IPS-18c (cell line): ENCODE measurements at regions not wholly inside any gene's neighbourhood (a gene's known extent, or its start where the extent isn't known, plus 50 kb on each side); places are given as distances from the start of the nearest gene placed in this dataset.

Source experiments
- H3K4me3 ChIP-seq: 2 replicates; pipeline ENCODE4 v1.7.0; 2013; ENCODE audit warnings: low read depth, mild to moderate bottlenecking, low read length, moderate library complexity; ENCODE audit not compliant: insufficient read depth
- H3K9me3 ChIP-seq: one replicate; pipeline ENCODE4 v1.6.1; 2013; ENCODE audit warnings: mild to moderate bottlenecking, low read length, moderate library complexity; ENCODE audit not compliant: control insufficient read depth, insufficient read depth

DNA sequence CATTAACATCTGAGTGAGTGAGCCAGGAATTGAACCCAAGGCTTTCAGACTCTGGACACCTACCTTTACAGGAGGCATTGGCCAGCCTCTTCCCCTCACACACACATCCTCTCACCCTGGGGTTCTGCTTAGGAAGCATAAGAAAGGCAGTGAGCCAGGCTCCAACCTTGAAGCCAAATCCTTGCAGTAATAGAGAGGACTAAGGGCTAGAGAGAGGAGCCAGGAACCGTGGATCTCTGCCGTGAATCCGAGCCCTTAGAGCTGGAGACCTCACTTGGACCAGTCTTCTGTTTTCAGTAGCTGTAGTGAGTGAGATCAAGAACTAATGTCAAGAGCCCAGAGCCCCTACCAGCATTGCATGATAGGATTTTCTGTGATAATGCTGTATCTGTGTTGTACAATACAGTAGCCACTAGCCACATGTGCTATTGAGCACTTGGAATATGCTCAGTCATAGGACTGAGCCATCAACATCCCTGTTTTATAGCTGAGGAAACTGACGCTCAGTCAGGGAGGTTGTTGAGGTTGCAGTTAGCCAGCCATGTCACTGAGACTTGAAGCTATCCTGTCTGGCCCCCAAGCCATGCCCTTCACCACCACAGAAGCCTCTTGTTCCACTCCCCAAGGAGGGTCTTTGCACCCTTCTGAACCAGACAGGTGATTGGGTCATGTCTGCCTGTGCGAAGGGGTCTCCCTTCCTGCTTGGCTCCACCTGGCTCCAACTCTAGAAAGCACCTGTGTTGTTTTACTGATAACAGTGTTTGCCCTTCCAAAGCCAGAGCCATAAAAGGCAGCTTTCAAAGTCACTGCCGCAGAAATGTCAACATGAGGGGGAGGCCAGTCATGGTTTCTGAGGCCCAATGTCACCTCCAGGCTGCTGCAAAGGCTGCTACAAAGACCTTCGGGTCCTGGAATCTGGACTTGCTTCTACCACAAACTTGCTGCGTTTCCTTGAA, 101.1 kb upstream of the JUN start:
- H3K9me3 ChIP-seq = no peaks in the 10 kb centered on the region
- H3K4me3 ChIP-seq = no peak overlapping the region

DNA sequence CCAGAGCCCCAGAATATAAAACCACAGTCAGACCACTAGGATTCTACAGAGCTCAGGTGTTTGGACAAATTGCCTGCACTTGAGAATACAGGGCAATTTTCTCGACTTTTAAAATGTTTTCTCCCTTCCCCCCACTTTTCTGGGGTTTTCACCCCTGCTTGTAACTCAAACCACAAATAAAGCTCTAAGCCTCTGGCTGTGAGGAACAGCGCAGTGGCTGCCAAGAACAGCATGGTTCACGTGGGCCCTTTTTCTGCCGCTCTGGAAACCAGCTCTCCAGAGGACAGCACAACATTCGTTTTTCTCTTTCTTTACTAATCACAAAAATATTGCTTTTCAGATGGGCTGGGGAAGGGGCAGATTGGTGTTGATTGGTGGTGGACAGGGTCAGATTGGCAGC, 102.2 kb upstream of the JUN start:
- no peak overlapping the region for H3K4me3 ChIP-seq
- no peaks in the 10 kb centered on the region for H3K9me3 ChIP-seq

DNA sequence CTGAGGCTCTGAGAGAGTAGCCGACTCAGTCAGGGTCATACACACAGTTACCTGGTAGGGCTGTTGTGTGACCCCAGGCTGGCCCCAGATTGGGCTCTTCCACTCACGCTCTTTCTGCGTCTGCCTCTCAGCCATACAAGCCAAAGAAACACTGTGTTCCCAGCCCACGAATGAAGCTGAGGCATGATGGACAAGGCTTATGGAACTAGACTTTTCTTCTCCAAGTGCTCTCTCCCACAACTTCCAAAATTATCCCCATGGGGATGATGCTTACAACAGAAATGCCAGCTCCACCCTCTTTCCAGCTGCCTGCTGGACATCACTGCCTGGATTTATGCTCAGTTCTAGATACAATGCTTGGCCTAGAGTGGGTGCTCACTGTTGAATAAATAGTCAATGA, 102.8 kb upstream of the JUN start:
- H3K4me3 ChIP-seq = no peak overlapping the region
- no peaks in the 10 kb centered on the region for H3K9me3 ChIP-seq

DNA sequence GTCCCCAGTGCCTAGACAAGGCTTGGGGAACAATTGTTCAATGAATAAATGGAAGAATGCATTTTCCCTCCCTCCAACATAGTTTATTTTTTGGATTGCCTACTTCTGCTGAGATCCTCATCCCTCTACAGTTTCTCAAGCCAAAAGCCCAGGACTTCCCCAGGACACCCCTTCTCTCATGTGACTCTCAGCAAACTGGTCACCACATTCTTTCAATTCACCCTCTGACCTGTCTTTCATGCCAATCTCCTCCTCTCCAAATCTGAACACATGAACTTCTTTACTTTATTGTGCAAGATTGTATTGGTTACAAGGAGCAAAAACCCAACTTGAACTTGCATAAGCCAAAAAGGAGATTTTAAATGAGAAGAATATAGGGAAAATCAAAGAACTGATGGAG, 103.2 kb upstream of the JUN start:
- no peaks in the 10 kb centered on the region for H3K9me3 ChIP-seq
- H3K4me3 ChIP-seq = no peak overlapping the region

DNA sequence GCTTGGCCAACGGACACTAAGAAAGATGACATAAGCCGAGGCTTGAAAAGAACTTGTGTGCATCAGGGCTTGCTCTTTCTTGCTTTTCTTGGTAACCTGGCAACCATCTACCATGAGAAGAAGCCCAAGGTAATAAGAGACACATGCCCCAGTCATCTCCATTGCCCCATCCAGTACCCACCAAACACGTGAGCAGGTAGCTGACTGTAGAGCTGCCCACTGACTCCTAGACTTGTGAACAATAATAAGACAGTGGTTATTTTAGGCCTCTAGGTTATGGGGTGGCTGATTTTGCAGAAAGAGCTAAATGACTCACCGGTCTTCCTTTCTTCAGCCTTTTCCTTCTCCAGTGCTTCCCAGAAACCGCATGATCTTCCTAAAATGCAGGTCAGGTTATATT, 105.0 kb upstream of the JUN start:
- Histone ChIP-seq H3K9me3 (no peaks in the 10 kb centered on the region), H3K4me3 (no peak overlapping the region)

DNA sequence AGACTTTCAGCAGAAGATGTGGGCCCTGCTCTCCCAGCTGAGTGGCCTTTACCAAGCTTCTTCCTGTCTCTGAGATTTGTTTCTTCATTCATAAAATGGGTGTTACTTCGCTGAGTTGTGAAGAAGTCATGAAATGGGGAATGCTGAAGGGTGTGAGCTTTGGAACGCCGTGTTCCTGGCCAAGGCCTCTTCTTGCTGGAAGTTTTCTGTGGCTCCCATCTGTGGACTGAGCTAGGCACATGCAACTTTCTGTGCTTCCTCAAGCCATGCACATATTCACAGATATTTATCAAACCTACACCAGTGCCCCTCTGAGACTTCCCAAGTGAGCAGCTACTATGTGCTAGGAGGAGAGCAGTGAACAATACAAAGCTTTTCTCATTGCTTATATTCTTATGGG, 106.3 kb upstream of the JUN start:
- no peaks in the 10 kb centered on the region for H3K9me3 ChIP-seq

DNA sequence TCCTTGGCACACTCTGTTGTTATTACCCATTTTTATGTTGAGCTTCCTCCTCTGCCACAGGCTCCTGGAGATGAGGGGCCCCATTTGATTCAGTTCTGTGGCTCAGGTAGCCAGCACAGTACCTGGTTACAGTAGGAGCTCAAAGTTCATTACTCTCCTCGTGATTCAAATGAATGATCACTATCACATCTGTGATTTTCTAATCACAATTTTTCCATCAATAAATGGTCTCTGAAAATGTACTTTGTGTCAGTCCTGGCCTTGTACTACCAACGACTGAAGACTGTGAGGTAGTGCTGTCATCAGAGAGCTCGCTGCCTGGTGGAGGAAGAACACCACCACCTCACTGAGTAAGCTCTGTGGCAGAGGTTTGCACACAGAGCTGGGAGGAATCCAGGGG, 106.8 kb upstream of the JUN start:
- H3K4me3 ChIP-seq = no peak overlapping the region
- H3K9me3 ChIP-seq = no peaks in the 10 kb centered on the region

More for the DNA sequence above, 106.3 kb upstream of the JUN start:
- H3K4me3 ChIP-seq = no peak overlapping the region

DNA sequence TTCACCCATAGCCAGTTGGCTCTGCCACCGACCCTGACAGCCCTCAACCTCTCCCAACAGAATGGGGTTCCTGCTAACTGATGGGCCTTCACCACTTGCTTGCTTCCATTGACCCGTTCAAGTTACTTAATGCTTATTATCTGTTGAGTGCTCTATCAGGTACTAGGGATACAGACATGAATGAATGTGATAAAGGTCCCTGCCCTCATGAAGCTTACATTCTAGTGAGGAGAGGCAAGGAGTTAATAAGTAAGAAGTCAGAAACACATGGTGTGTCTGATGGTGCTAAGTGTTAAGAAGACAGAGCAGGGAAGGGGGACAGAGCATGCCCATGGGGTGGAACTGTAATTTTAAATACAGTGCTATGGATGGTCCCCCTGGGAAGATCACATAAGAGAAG, 107.5 kb upstream of the JUN start:
- Histone ChIP-seq H3K9me3 (no peaks in the 10 kb centered on the region), H3K4me3 (no peak overlapping the region)

DNA sequence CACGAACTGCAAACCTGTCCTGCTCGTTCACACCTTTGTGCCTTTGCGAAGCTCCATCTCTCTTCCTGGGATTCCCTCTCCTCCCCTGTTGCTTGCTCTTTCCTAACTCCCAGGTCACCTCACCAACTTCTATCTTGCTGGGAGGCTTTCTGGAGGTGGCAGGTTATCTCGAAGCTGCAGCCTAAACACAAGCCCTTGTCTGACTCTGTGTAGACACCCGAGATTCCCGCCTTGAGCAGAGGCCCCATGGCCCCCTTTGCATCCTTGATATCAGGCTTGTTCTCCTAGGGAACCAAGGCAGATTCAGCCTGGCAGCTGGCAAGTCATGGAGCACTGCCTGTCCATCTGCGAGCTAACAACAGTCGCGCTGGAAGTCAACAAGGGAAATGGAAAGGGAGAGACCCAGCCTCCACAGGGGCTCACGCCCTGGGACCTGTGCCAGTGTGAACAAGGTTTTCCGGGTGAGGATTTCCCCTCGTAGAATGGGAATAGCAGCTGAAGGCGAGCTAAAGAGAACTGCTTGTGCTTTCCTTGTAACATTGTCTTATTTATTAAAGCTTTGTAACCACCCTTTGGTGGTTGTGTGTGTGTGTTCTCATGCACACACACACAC, 109.5 kb upstream of the JUN start:
- H3K4me3 ChIP-seq = no peak overlapping the region

DNA sequence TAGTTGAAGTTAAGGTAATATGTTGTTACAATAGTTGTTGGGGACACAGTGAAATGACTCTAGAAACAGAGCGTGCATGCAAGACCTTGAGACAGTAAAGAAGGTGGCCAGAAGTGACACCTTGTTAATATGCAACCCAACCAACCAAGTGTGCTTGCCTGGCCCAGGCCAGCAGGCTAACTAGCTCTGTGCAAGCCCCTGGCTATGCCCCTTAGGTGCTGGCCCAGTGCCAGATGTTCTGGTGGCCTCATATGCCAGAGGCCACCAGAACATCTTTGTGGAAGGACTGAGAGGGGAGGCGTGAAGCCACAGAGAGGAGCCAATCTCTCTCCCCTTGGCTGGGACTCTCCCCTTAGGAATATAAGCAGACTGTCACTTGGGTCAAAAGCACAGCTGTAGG, 111.2 kb upstream of the JUN start:
- no peak overlapping the region for H3K4me3 ChIP-seq
- no peaks in the 10 kb centered on the region for H3K9me3 ChIP-seq

More for the DNA sequence above, 109.5 kb upstream of the JUN start:
- H3K9me3 ChIP-seq = no peaks in the 10 kb centered on the region

DNA sequence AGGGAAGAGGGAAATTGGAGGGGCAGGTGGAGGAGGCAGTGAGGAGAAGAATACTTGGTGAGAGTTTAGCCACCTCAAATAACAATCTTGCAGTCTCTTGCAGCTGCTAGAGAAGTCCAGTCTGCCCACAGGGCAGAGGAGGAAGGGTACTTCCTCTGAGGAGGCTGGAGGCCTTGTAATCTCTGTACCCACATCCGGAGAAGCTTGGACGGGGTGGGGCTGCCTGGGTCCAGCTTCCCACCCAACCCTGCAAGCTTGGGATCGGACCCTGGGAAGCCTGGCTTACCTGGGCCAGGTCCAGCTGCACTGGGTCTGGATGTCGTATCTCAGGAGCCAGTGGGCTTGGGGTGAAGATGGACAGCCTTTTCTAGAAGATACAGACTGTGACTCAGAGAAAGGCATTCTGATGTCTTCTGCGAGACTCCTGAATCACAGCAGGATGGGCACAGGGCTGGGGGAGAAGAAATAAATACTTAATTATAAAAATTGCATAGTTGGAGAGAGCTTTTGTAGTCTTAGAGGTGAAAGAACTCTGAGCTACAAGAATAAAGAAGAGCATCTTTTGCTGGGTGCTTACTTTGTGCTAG, 111.8 kb upstream of the JUN start:
- Histone ChIP-seq H3K9me3 (no peaks in the 10 kb centered on the region), H3K4me3 (no peak overlapping the region)

DNA sequence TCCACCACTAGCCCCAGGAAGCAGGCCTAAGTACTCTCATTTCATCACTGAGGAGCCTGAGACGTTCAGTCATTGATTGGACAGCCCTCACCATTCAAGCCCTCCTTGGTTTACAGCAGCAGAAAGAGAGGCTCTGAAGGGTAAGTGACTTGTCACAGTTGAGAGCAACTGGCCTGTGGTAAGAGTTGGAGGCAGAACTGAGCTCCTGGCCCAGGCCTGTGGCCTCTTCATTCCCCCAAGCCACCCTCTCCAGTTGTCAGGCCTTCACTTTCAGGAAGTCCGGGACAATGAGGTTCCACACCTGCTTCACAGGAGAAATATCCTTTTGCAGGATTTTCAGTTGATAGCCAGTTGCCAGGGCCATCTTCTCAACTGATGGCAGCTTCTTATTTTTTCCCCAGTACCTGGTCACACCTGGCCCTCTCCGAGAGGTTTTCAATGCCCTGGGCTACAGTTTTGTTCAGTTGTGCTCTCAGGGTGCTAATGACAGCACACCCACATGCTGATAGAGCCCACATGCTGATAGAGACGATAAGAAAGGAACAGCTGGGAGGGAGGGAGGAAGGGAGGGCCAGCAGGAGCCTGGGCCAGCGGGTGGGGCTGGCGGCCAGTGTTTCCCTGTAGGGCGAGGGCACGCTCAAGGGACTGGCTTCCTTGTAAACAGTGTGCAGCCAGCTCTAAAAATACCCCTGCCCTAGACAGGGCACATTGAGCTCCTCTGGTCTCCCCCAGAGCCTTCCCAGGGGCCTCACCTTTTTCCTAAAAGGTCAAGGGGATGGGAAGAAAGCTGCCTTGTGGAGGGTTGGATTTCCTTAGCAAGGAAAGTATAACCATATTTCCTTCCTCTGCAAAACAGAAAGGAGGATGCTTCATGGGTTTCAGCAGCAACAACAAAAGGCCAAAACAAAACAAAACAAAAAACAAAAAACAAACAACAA, 112.7 kb upstream of the JUN start:
- no peak overlapping the region for H3K4me3 ChIP-seq

DNA sequence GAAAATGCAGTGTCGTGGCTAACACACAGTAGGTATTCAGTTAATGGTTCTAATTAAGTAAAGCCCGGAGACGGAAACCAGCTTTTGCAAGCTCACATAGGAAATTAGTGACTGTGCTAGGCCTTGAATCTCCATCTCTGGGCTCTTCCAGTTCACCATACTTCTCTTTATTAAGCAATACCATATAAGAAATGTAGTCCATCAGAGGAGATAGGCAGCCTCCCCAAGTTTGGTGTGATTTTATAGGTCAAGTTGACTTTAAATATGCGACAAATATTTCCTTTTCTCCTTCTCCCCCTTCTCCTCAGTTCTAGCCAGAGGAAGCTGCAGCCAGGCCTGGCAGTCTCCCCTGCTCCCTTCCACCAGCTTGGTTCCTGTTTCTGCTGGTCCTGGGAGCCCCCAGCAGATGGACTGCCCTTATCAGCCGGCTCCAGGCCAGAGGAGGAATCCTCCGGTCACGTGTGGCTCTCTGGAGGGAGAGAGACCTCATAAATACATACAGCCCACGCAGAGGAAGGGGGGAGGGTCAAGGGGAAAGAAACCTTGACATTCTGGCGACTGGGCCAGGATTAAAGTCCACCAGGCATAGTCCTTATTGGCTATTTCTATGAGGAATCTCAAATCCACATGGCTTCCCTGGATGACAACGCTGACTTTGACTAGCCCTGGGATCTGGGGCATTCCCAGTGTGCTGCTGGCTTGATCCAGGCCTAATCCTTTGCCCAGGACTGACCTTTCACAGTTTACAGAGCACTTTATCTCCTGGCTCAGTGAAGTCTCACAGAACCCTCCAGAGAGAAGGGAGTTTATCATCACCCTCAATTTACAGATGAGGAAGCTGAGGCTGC, 115.1 kb upstream of the JUN start:
- no peaks in the 10 kb centered on the region for H3K9me3 ChIP-seq
- no peak overlapping the region for H3K4me3 ChIP-seq

More for the DNA sequence above, 112.7 kb upstream of the JUN start:
- H3K9me3 ChIP-seq = no peaks in the 10 kb centered on the region

DNA sequence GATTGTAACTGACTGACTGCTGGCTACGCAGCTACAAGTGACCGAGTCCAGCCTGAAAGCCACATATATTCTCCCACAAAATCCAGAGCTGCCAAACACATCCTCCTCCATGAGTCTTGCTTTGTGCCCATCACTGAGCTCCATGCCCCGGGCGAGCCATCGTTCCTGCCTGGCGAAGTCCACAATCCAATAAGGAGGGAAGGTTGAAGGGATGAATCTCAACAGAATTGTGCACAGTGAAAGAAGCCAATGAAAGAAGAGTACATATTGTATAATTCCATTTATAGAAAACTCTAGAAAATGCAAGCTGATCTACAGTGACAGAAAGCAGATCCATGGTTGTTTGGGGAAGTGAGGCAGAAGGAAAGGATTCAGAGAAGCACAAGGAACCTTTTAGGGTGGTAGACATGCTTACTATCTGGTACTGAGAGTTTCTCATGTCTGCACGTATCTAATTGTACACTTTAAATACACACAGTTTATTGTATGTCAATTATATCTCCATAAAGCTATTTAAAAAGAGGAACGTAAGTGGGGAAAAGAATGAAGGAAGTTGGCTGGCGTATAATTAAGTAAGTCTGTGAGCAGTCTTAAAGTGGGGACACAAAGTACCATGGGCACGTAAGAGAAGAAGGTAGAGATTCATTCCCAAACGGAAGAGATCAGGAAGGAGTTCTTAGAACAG, 115.9 kb upstream of the JUN start:
- H3K4me3 ChIP-seq = no peak overlapping the region
- no peaks in the 10 kb centered on the region for H3K9me3 ChIP-seq

DNA sequence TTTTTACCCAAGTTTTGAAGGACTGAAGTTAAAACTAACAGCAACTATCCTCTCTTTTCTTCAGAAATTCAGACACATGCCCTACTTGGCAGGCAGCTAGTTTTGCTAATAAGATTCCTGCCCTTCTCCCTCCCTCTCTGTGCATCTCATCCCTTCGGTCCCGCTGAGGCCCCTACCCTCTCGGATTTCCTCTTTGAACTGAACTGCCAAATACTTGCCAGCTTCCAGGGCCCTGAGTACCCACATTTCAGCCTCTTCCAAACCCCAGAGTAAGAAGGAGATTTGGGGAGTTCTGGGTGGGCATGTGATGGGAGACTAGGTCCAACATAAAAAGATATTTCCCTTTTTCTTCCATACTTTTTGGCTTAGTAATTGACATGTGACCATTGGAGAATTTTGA, 116.5 kb upstream of the JUN start:
- Histone ChIP-seq H3K9me3 (no peaks in the 10 kb centered on the region), H3K4me3 (no peak overlapping the region)

DNA sequence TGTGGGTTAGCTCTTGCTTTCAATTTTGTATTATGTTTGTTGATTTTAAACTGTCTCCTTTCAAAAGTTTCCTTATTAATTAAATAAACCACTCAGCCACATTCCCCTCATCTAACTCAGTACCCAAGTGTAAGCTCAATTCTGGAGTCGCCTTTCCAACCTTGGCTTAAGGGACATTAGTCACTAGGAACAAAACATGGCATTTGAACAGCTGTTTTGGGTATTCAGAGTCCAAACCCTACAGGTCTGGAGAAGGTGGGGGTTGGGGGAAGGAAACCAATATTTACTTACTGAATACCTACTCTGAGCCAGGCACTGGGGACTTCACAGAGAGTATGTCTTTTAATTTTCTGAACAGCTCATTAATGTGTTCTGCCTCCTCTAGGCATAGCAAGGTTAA, 117.2 kb upstream of the JUN start:
- no peak overlapping the region for H3K4me3 ChIP-seq
- no peaks in the 10 kb centered on the region for H3K9me3 ChIP-seq
